SK-MEL-5 (cell line): ENCODE measurements at regions not wholly inside any gene's neighbourhood (a gene's known extent, or its start where the extent isn't known, plus 50 kb on each side); places are given as distances from the start of the nearest gene placed in this dataset.

Experiments used
- DNase-seq: peaks from one replicate; pipeline ENCODE4 v3.0.0-alpha.2; 2016; ENCODE audit warnings: low read depth, low spot score
- in situ Hi-C: cut with HindIII; loops from 2 replicates; pipeline ENCODE4 v1.10.0; 2016; ENCODE audit warnings: low sequenced_read_pairs, high pct_unique_total_duplicates, low pct_unique_long_range_greater_than_20kb

GRCh38 chr18:51686590-51686989 is 489.1 kb upstream of the MEX3C start:
- in situ Hi-C loops, result no loop called here
- DNase-seq, result no peak

GRCh38 chr18:51687845-51688585 is 490.5 kb upstream of the MEX3C start:
- DNase-seq, result no peak
- in situ Hi-C loops, result no loop called here

- DNase-seq, result no peak
- in situ Hi-C loops, result no loop called here
These were observed 495.1 kb upstream of the MEX3C start for GRCh38 chr18:51692612-51693011.

GRCh38 chr18:51711298-51711889 is 513.9 kb upstream of the MEX3C start:
- no peak for DNase-seq
- in situ Hi-C loops, result no loop called here

- DNase-seq, result no peak
- in situ Hi-C loops, result no loop called here
These were observed 515.3 kb upstream of the MEX3C start for GRCh38 chr18:51712821-51713220.

GRCh38 chr18:51716277-51716676 is 518.8 kb upstream of the MEX3C start:
- no peak for DNase-seq
- in situ Hi-C loops, result no loop called here

GRCh38 chr18:51721388-51721787 is 523.9 kb upstream of the MEX3C start:
- no peak for DNase-seq
- in situ Hi-C loops, result no loop called here

- no peak for DNase-seq
- in situ Hi-C loops, result no loop called here
These were observed 524.5 kb upstream of the MEX3C start for GRCh38 chr18:51721996-51722395.

GRCh38 chr18:51724790-51725721 is 527.6 kb upstream of the MEX3C start:
- no peak for DNase-seq
- in situ Hi-C loops, result no loop called here

- no peak for DNase-seq
- in situ Hi-C loops, result no loop called here
These were observed 529.1 kb upstream of the MEX3C start for GRCh38 chr18:51726614-51727013.

GRCh38 chr18:51727780-51728179 is 530.3 kb upstream of the MEX3C start:
- in situ Hi-C loops, result no loop called here
- no peak for DNase-seq

GRCh38 chr18:51731070-51731469 is 533.6 kb upstream of the MEX3C start:
- in situ Hi-C loops, result no loop called here
- no peak for DNase-seq

- DNase-seq, result no peak
- in situ Hi-C loops, result no loop called here
These were observed 537.1 kb upstream of the MEX3C start for GRCh38 chr18:51734576-51734975.

GRCh38 chr18:51739044-51739666 is 541.7 kb upstream of the MEX3C start:
- DNase-seq, result no peak
- in situ Hi-C loops, result no loop called here

- in situ Hi-C loops, result no loop called here
- DNase-seq, result no peak
These were observed 554.4 kb upstream of the MEX3C start for GRCh38 chr18:51751901-51752300.

- DNase-seq, result no peak
- in situ Hi-C loops, result no loop called here
These were observed 556.0 kb upstream of the MEX3C start for GRCh38 chr18:51753365-51754057.

GRCh38 chr18:51754566-51754965 is 557.1 kb upstream of the MEX3C start:
- in situ Hi-C loops, result no loop called here

More at GRCh38 chr18:51754566-51754965, 557.1 kb upstream of the MEX3C start:
- no peak for DNase-seq
